ENCODE measurements at regions not wholly inside any gene's neighbourhood (a gene's known extent, or its start where the extent isn't known, plus 50 kb on each side); places are given as distances from the start of the nearest gene placed in this dataset.

DNA sequence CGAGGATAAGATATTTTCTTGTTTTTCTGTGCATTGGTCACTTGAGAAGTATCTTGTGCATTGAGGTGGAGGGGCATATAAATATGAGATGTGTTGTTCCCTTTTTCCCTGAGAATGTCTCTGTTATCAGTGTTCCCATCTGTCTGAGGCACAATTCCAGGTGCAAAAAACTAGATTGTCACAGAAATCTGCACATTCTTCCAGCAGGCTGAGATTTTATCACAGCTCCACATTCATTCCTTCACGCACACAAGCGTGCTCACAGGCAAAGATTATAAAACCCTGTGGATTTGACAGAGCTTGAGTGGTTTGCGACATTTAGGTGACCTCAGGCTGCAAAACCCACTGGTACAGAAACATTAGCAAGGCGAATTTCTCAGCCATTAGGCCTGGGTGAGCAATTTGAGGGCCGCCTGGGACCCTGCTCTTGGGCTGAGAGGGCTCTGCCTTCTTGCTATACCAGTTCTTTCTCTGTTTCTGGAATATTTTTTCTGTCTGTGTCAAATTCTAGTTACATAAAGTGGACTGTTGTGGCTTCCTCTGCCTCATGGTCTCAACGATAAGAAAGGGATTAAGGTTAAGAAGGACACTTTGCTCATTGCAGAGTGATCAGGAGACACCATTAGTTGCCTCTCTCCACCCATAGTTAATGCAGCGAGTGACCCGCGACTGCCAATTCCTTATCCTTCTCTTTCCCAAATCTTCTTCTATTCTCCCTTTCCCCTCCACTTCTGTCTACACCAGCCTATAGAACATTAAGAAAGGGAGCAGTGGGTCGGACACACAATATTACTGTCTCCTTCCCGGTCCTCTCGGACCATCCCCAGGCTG lies 86.7 kb upstream of the C1QTNF7 start:
- no peaks in the 10 kb centered on the region for H3K36me3 Mint-ChIP-seq
- H3K4me1 Mint-ChIP-seq = peaks cover 0 to 9% (median 0%) of the 10 kb centered on the region in 3 donors
- H3K4me3 Mint-ChIP-seq = no peak overlapping the region
- peaks cover 9% of the 10 kb centered on the region for H3K27me3 Mint-ChIP-seq
- H3K9me3 Mint-ChIP-seq = peaks cover 0 to 6% (median 0%) of the 10 kb centered on the region in 3 donors
- H3K27ac Mint-ChIP-seq = no peak overlapping the region

- Mint-ChIP-seq H3K27ac (no peak overlapping the region), H3K27me3 (peaks cover 9% of the 10 kb centered on the region), H3K4me1 (peaks cover 0 to 7% (median 0%) of the 10 kb centered on the region in 3 donors), H3K4me3 (no peak overlapping the region), H3K36me3 (no peaks in the 10 kb centered on the region), H3K9me3 (peaks cover 0 to 4% (median 0%) of the 10 kb centered on the region in 3 donors)
Observed at GRCh38 chr4:15341733-15342300, 86.0 kb upstream of the C1QTNF7 start.

DNA sequence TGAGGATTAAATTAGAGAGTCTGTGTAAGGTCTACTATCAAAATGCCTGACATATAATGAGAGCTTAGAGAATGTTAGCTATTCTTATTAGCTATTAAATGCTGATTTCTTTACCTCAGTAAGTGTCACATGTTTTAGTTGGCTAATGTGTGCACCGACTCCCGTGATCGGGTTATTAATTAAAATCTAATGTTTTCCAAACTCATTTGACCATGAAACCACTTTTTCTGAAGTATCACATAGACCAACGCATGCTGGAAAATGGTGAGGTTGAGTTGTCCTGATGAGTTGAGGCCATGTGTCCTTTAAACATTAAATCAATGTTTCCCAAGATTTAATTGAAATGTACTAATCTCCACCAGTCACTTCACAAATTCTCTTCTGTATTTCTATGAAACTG lies 84.8 kb upstream of the C1QTNF7 start:
- no peak overlapping the region for H3K27ac Mint-ChIP-seq
- no peaks in the 10 kb centered on the region for H3K9me3 Mint-ChIP-seq
- H3K4me1 Mint-ChIP-seq = peaks cover 0 to under 1% (median 0%) of the 10 kb centered on the region in 3 donors
- peaks cover 7% of the 10 kb centered on the region for H3K27me3 Mint-ChIP-seq
- no peaks in the 10 kb centered on the region for H3K36me3 Mint-ChIP-seq
- no peak overlapping the region for H3K4me3 Mint-ChIP-seq

- Mint-ChIP-seq H3K36me3 (no peaks in the 10 kb centered on the region), H3K4me1 (no peaks in the 10 kb centered on the region), H3K4me3 (no peak overlapping the region)
Observed at GRCh38 chr4:15343581-15343980, 84.3 kb upstream of the C1QTNF7 start.

GRCh38 chr4:15344041-15344440 lies 83.8 kb upstream of the C1QTNF7 start:
- no peaks in the 10 kb centered on the region for H3K4me1 Mint-ChIP-seq
- H3K4me3 Mint-ChIP-seq = no peak overlapping the region
- no peaks in the 10 kb centered on the region for H3K9me3 Mint-ChIP-seq
- no peak overlapping the region for H3K27ac Mint-ChIP-seq
- H3K27me3 Mint-ChIP-seq = peaks cover 7% of the 10 kb centered on the region
- H3K36me3 Mint-ChIP-seq = no peaks in the 10 kb centered on the region

More at GRCh38 chr4:15343581-15343980, 84.3 kb upstream of the C1QTNF7 start:
- peaks cover 7% of the 10 kb centered on the region for H3K27me3 Mint-ChIP-seq
- H3K9me3 Mint-ChIP-seq = no peaks in the 10 kb centered on the region
- H3K27ac Mint-ChIP-seq = no peak overlapping the region

GRCh38 chr4:15345134-15345533 lies 82.7 kb upstream of the C1QTNF7 start:
- H3K4me1 Mint-ChIP-seq = peaks cover 0 to 7% (median 7%) of the 10 kb centered on the region in 3 donors
- H3K36me3 Mint-ChIP-seq = no peaks in the 10 kb centered on the region
- H3K27me3 Mint-ChIP-seq = peaks cover 7% of the 10 kb centered on the region
- peak overlapping the region in 1 of 3 donors; percentile 17 for H3K27ac Mint-ChIP-seq
- H3K9me3 Mint-ChIP-seq = no peaks in the 10 kb centered on the region
- H3K4me3 Mint-ChIP-seq = no peak overlapping the region

DNA sequence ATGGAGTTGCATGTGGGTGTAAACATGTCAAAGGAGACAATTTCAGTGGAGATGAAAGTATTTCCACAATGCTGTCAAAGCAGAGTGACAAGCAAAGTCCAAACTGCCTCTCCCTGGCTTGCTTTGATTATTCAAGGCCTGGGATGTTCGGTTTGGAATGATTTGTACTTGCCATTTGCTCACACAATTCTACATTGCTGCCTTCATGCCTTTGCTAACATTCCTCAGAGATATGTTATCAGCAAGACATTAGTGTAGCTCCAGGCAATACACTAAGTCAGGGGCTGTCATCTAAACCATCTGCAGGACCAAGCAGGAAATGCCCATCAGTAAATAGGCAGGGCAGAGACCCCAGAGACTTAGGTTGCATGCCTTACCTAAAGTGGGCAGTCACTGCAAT lies 79.6 kb upstream of the C1QTNF7 start:
- H3K27me3 Mint-ChIP-seq = peaks cover 8% of the 10 kb centered on the region
- no peaks in the 10 kb centered on the region for H3K9me3 Mint-ChIP-seq
- no peak overlapping the region for H3K4me3 Mint-ChIP-seq
- H3K36me3 Mint-ChIP-seq = no peaks in the 10 kb centered on the region
- H3K4me1 Mint-ChIP-seq = peaks cover 0 to 8% (median 7%) of the 10 kb centered on the region in 3 donors
- no peak overlapping the region for H3K27ac Mint-ChIP-seq

GRCh38 chr4:15348695-15349094 lies 79.1 kb upstream of the C1QTNF7 start:
- Mint-ChIP-seq H3K9me3 (no peaks in the 10 kb centered on the region), H3K4me1 (peaks cover 0 to 8% (median 7%) of the 10 kb centered on the region in 3 donors), H3K27ac (no peak overlapping the region), H3K4me3 (no peak overlapping the region), H3K27me3 (peaks cover 8% of the 10 kb centered on the region), H3K36me3 (no peaks in the 10 kb centered on the region)

DNA sequence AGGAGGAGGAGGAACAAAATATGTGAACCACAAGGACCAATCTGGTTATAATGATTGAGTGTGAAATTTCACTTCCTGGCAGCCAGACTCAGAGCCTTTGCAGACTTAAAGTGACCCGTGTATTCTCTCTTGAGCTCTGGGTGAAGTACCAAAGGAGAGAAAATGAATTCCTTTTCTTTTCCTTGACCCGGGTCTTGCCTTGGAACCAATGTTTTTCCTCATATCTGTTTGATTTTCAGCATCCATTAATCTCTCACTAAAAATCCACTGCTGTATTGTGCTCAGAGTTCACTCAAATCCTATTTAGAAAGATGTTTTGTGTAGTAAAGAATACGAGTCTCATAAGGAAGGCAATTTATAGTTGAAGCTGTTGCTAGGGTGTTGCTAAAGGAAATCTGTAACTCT lies 78.3 kb upstream of the C1QTNF7 start:
- Mint-ChIP-seq H3K4me1 (peaks cover 1 to 8% (median 7%) of the 10 kb centered on the region in 3 donors), H3K36me3 (no peaks in the 10 kb centered on the region), H3K27me3 (peaks cover 5% of the 10 kb centered on the region), H3K4me3 (no peak overlapping the region), H3K27ac (no peak overlapping the region), H3K9me3 (no peaks in the 10 kb centered on the region)

DNA sequence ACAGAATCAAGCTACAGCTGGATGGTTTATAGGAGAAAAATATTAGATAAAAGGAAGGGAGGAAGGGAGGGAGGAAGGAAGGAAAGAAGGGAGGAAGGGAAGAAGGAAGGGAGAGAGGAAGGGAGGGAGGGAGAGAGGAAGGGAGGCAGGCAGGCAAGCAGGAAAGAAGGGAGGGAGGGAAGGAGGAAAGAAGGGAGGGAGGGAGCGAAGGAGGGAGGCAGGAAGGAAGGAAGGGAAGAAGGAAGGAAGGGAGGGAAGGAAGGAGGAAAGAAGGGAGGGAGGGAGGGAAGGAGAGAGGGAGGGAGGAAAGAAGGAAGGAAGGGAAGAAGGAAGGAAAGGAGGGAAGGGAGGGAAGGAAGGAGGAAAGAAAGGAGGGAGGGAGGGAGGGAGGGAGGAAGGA lies 77.9 kb upstream of the C1QTNF7 start:
- no peaks in the 10 kb centered on the region for H3K9me3 Mint-ChIP-seq
- H3K27ac Mint-ChIP-seq = no peak overlapping the region
- peaks cover 3% of the 10 kb centered on the region for H3K27me3 Mint-ChIP-seq
- H3K4me3 Mint-ChIP-seq = no peak overlapping the region
- no peaks in the 10 kb centered on the region for H3K36me3 Mint-ChIP-seq
- peaks cover 1 to 11% (median 7%) of the 10 kb centered on the region in 3 donors for H3K4me1 Mint-ChIP-seq

- peaks cover 3% of the 10 kb centered on the region for H3K36me3 Mint-ChIP-seq
- peaks cover 0 to 2% (median 0%) of the 10 kb centered on the region in 3 donors for H3K9me3 Mint-ChIP-seq
- H3K4me1 Mint-ChIP-seq = peaks cover 1 to 17% (median 7%) of the 10 kb centered on the region in 3 donors
- peaks cover 3% of the 10 kb centered on the region for H3K27me3 Mint-ChIP-seq
- no peak overlapping the region for H3K27ac Mint-ChIP-seq
- no peak overlapping the region for H3K4me3 Mint-ChIP-seq
Observed at GRCh38 chr4:15352524-15352923, 75.3 kb upstream of the C1QTNF7 start.

DNA sequence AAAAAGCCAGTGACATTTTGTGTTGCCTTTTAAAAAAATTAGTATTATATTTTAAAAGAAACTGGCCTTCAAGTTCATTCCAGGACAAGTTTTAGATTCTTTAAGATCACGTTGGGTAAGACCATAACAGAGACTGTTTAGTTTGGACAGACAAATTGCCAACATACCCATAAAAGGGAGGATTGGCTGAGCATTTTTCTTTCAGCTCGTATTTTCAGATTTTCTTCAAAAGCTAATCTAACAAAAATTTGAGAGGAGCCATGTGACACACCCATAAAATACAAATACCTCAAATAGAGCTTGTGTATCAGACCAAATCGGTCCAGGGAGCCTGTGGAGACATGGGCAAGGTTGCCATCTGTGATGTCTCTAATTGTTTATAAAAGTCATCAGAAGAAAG lies 74.6 kb upstream of the C1QTNF7 start:
- Mint-ChIP-seq H3K4me1 (peaks cover 1 to 17% (median 7%) of the 10 kb centered on the region in 3 donors), H3K27ac (no peak overlapping the region), H3K27me3 (peaks cover 3% of the 10 kb centered on the region), H3K4me3 (no peak overlapping the region), H3K36me3 (peaks cover 4% of the 10 kb centered on the region), H3K9me3 (peaks cover 0 to 2% (median 0%) of the 10 kb centered on the region in 3 donors)

DNA sequence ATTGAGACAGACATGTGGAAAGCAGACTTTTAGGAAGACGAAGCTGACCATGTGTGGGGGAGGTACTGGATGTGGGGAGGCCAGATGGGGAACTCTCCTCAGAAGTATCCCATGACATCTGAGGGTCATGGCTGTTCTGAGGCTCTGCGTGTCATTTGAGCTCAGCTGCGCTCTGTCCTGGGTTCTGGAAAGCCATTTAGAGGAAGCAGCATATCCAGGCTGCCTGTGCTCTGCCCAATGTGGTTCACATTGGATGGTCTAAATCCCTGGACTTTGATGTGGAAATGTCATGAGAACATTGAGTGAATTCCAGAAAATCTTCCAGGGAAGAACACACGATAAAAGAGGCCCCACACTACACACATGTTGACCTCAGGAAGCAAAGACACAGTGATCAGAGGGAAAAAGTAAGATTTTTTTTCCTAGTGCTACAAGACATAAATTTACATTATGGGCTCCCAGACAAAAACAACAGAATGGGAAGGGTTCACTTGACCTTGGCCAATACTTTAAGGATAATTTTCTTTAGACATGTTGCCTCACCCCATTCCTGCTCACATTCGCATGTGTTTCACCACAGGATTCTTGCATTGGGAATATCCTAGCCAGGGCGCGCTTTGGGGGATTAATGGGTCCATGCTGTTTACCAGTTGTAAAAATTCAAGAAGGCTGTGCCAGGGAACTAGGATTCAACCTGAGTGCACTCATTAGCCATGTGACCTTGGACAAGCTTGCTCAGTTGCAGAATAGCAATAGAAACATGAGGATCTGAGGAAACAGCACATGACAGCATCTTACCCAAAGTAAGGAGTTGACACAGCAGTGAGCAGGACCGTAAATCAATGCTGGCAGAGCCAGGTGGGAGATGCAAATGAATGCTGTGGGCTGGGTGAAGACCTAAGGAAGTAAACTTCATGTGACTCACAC lies 73.2 kb upstream of the C1QTNF7 start:
- peaks cover 3% of the 10 kb centered on the region for H3K27me3 Mint-ChIP-seq
- no peak overlapping the region for H3K4me3 Mint-ChIP-seq
- no peak overlapping the region for H3K27ac Mint-ChIP-seq
- peaks cover 1 to 12% (median 2%) of the 10 kb centered on the region in 3 donors for H3K4me1 Mint-ChIP-seq
- peaks cover 4% of the 10 kb centered on the region for H3K36me3 Mint-ChIP-seq
- peaks cover 0 to 2% (median 0%) of the 10 kb centered on the region in 3 donors for H3K9me3 Mint-ChIP-seq

- peaks cover 0 to 2% (median 0%) of the 10 kb centered on the region in 3 donors for H3K9me3 Mint-ChIP-seq
- H3K27me3 Mint-ChIP-seq = peaks cover 4% of the 10 kb centered on the region
- H3K4me3 Mint-ChIP-seq = no peak overlapping the region
- no peaks in the 10 kb centered on the region for H3K4me1 Mint-ChIP-seq
- no peak overlapping the region for H3K27ac Mint-ChIP-seq
- H3K36me3 Mint-ChIP-seq = peaks cover 4% of the 10 kb centered on the region
Observed at GRCh38 chr4:15361529-15361928, 66.3 kb upstream of the C1QTNF7 start.

DNA sequence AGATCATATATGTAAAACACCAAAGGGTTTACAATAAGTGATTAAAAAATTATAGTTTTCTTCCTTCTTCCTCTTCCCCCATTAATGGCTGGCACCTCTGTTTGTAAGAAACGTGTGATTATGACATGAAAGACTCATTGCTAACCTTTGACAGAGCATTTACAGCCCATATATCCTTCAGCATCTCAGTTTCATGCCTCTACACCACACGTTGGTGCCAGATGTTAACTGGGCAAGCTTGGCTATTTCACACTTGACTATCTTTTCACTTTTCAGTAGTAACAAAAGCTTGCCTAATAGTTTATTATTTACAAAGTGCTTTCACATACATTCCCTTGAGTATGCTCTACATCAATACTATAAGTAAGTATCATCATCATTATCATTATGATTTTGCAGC lies 65.3 kb upstream of the C1QTNF7 start:
- peaks cover 6% of the 10 kb centered on the region for H3K27me3 Mint-ChIP-seq
- H3K4me3 Mint-ChIP-seq = no peak overlapping the region
- H3K36me3 Mint-ChIP-seq = peaks cover 1% of the 10 kb centered on the region
- no peak overlapping the region for H3K27ac Mint-ChIP-seq
- peaks cover 0 to 2% (median 0%) of the 10 kb centered on the region in 3 donors for H3K9me3 Mint-ChIP-seq
- H3K4me1 Mint-ChIP-seq = no peaks in the 10 kb centered on the region
